GM18867 (cell line): ENCODE measurements at regions not wholly inside any gene's neighbourhood (a gene's known extent, or its start where the extent isn't known, plus 50 kb on each side); places are given as distances from the start of the nearest gene placed in this dataset.

ENCODE experiments used
- ATAC-seq: cut with Tn5 transposase; IDR thresholded peaks from one replicate; pipeline ENCODE4 v1.9.1; 2021; ENCODE audit warnings: mild to moderate bottlenecking, moderate library complexity; ENCODE audit not compliant: unreplicated experiment

- no peak for ATAC-seq
These were observed 238.3 kb downstream of the HACE1 start for GRCh38 chr6:104621396-104621795.

- ATAC-seq, result no peak
These were observed 242.1 kb downstream of the HACE1 start for GRCh38 chr6:104617591-104617990.

GRCh38 chr6:104614394-104614793 lies 245.3 kb downstream of the HACE1 start:
- ATAC-seq, result no peak

GRCh38 chr6:104613416-104614001 lies 246.2 kb downstream of the HACE1 start:
- no peak for ATAC-seq

GRCh38 chr6:104612541-104612940 lies 247.2 kb downstream of the HACE1 start:
- no peak for ATAC-seq

GRCh38 chr6:104608101-104608500 lies 251.6 kb downstream of the HACE1 start:
- ATAC-seq, result no peak

GRCh38 chr6:104607501-104607900 lies 252.2 kb downstream of the HACE1 start:
- no peak for ATAC-seq

- no peak for ATAC-seq
These were observed 253.4 kb downstream of the HACE1 start for GRCh38 chr6:104606361-104606760.

GRCh38 chr6:104604685-104605084 lies 255.0 kb downstream of the HACE1 start:
- ATAC-seq, result no peak

GRCh38 chr6:104603108-104603745 lies 256.5 kb downstream of the HACE1 start:
- no peak for ATAC-seq

GRCh38 chr6:104601721-104602120 lies 258.0 kb downstream of the HACE1 start:
- no peak for ATAC-seq

GRCh38 chr6:104601131-104601651 lies 258.5 kb downstream of the HACE1 start:
- no peak for ATAC-seq

GRCh38 chr6:104600639-104600931 lies 259.1 kb downstream of the HACE1 start:
- ATAC-seq, result no peak

GRCh38 chr6:104599821-104600638 lies 259.7 kb downstream of the HACE1 start:
- ATAC-seq, result no peak

- ATAC-seq, result no peak
These were observed 262.1 kb downstream of the HACE1 start for GRCh38 chr6:104597541-104598050.

- ATAC-seq, result no peak
These were observed 263.6 kb downstream of the HACE1 start for GRCh38 chr6:104596091-104596490.

GRCh38 chr6:104595311-104595820 lies 264.4 kb downstream of the HACE1 start:
- ATAC-seq, result no peak

- ATAC-seq, result no peak
These were observed 268.0 kb downstream of the HACE1 start for GRCh38 chr6:104591573-104592334.

GRCh38 chr6:104589940-104590339 lies 269.8 kb downstream of the HACE1 start:
- ATAC-seq, result no peak

GRCh38 chr6:104585646-104586045 lies 274.1 kb downstream of the HACE1 start:
- ATAC-seq, result no peak

GRCh38 chr6:104580452-104580851 lies 279.3 kb downstream of the HACE1 start:
- ATAC-seq, result no peak
